ENCODE measurements at regions not wholly inside any gene's neighbourhood (a gene's known extent, or its start where the extent isn't known, plus 50 kb on each side); places are given as distances from the start of the nearest gene placed in this dataset.

DNA sequence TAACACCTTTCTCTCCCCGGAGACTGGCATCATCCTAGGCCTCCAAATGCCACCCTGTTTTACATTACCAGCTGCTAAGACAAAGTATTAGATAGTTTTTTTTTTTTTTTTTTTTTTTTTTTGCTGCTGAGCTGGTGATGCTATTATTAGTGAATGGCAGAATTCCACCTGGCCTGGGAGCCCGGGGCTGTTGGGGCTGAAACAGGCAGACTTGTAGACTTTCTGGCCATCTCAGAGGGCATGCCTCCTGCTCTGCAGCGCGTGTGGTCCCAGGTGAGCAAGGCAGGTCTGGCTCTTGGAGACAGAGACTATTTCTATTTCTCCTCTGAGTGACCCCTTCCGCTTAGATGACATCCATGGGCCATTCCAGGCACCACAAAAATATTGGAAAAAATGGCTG lies 104.2 kb downstream of the EMX2 start:
- WGBS (ENCODE audit: missing lambda C conversion rate): 55% methylated on average over 5 of the region's 5 CpGs
- DNase-seq (ENCODE audit: low read depth in 1 of 2, low spot score in 1 of 2): no peak
- Histone ChIP-seq H3K27ac (no peak overlapping the region), H3K4me1 (no peaks in the 10 kb centered on the region), H3K9me3 (0 out of 3 replicates have a peak, but pooled peaks cover 7% of the 10 kb centered on the region), H3K4me2 (no peak overlapping the region), H3K4me3 (no peak overlapping the region)
- TF ChIP-seq NR3C1 (IDR thresholded peaks at IDR 0.05): no peak
- no peak for TF ChIP-seq ZFP36 (IDR thresholded peaks at IDR 0.05; ENCODE audit: borderline replicate concordance, partially characterized antibody)
- TF ChIP-seq NFE2L2 (conservative IDR thresholded peaks at IDR 0.05; ENCODE audit: low read length): no peak
- TF ChIP-seq ZC3H11A (IDR thresholded peaks at IDR 0.05): no peak
- TF ChIP-seq HOXB13 (CRISPR knock-in tag; IDR thresholded peaks at IDR 0.05; ENCODE audit: low read depth): no peak
- FAIRE-seq: no peak
- POLR2A ChIA-PET: no interaction called here
- ATAC-seq: no peak
- CTCF ChIA-PET: no interaction called here

- Histone ChIP-seq H3K9me3 (0 out of 3 replicates have a peak, but pooled peaks cover 7% of the 10 kb centered on the region), H3K4me2 (no peak overlapping the region), H3K4me3 (no peak overlapping the region), H3K27ac (no peak overlapping the region), H3K4me1 (peaks cover 2% of the 10 kb centered on the region; the same call in 2 of the 3 replicates)
- FAIRE-seq (no peak), ATAC-seq (no peak), DNase-seq (ENCODE audit: low read depth in 1 of 2, low spot score in 1 of 2) (no peak)
- POLR2A ChIA-PET: no interaction called here
- 42% methylated on average over 6 of the region's 6 CpGs for WGBS (ENCODE audit: missing lambda C conversion rate)
- TF ChIP-seq ELK1 (IDR thresholded peaks at IDR 0.05; ENCODE audit: low read depth, low read length) (no peak), JUNB (IDR thresholded peaks at IDR 0.05) (no peak)
- CTCF ChIA-PET: no interaction called here
Observed at GRCh38 chr10:117647306-117647705, 104.8 kb downstream of the EMX2 start.

GRCh38 chr10:117651121-117651520 lies 108.6 kb downstream of the EMX2 start:
- FAIRE-seq: no peak
- WGBS (ENCODE audit: missing lambda C conversion rate): 75% methylated on average over 5 of the region's 5 CpGs
- ChIA-PET POLR2A (no interaction called here), CTCF (no interaction called here)
- no peak for ATAC-seq
- no peak for DNase-seq (ENCODE audit: low read depth in 1 of 2, low spot score in 1 of 2)
- peaks cover 14% of the 10 kb centered on the region for H3K4me1 ChIP-seq
- no peak overlapping the region for H3K4me2 ChIP-seq
- H3K27ac ChIP-seq: no peak overlapping the region
- H3K4me3 ChIP-seq: no peak overlapping the region
- TF ChIP-seq JUNB (IDR thresholded peaks at IDR 0.05) (no peak), RFX5 (IDR thresholded peaks at IDR 0.05) (no peak), CHD4 (IDR thresholded peaks at IDR 0.05; ENCODE audit: borderline replicate concordance) (no peak), TP53 (CRISPR knock-in tag; IDR thresholded peaks at IDR 0.05) (no peak), ZFP36 (IDR thresholded peaks at IDR 0.05; ENCODE audit: borderline replicate concordance, partially characterized antibody) (no peak), ELK1 (IDR thresholded peaks at IDR 0.05; ENCODE audit: low read depth, low read length) (no peak), CBX8 (IDR thresholded peaks at IDR 0.05) (no peak), HES2 (IDR thresholded peaks at IDR 0.05) (no peak), HOXB5 (CRISPR knock-in tag; IDR thresholded peaks at IDR 0.05) (no peak), CEBPB (IDR thresholded peaks at IDR 0.05) (no peak), ZNF302 (CRISPR knock-in tag; IDR thresholded peaks at IDR 0.05) (no peak), PBX3 (IDR thresholded peaks at IDR 0.05) (no peak), MYC (IDR thresholded peaks at IDR 0.05; ENCODE audit: borderline replicate concordance, low read length) (no peak), MAFK (IDR thresholded peaks at IDR 0.05; ENCODE audit: partially characterized antibody) (no peak), FOSL2 (IDR thresholded peaks at IDR 0.05) (no peak), FOSL2 (CRISPR knock-in tag; IDR thresholded peaks at IDR 0.05) (no peak)
- H3K9me3 ChIP-seq: peaks cover 25% of the 10 kb centered on the region

Data from A549 (cell line).